GM10266 (cell line): ENCODE measurements at regions not wholly inside any gene's neighbourhood (a gene's known extent, or its start where the extent isn't known, plus 50 kb on each side); places are given as distances from the start of the nearest gene placed in this dataset.

Experiments used
- DNase-seq: peaks from one replicate; pipeline ENCODE4 v3.0.0; 2012; ENCODE audit errors: extremely low spot score
- CTCF ChIP-seq: IDR thresholded peaks from 2 replicates; pipeline ENCODE4 v1.5.1; 2012; ENCODE audit warnings: mild to moderate bottlenecking, low read depth; ENCODE audit not compliant: control insufficient read depth, insufficient read depth; ENCODE audit errors: missing control alignments

GRCh38 chr9:7382304-7382703, 417.3 kb downstream of the DMAC1 start:
- DNase-seq, result no peak
- no peak for TF ChIP-seq CTCF

- no peak for TF ChIP-seq CTCF
- no peak for DNase-seq
Observed at GRCh38 chr9:7377489-7377888, 422.1 kb downstream of the DMAC1 start.

- no peak for TF ChIP-seq CTCF
- DNase-seq, result no peak
Observed at GRCh38 chr9:7376833-7377232, 422.7 kb downstream of the DMAC1 start.

- DNase-seq, result no peak
- no peak for TF ChIP-seq CTCF
Observed at GRCh38 chr9:7376213-7376612, 423.4 kb downstream of the DMAC1 start.

GRCh38 chr9:7375013-7375511, 424.5 kb downstream of the DMAC1 start:
- no peak for TF ChIP-seq CTCF
- no peak for DNase-seq

GRCh38 chr9:7370988-7371387, 428.6 kb downstream of the DMAC1 start:
- no peak for TF ChIP-seq CTCF
- DNase-seq, result no peak

- DNase-seq, result no peak
- no peak for TF ChIP-seq CTCF
Observed at GRCh38 chr9:7370381-7370780, 429.2 kb downstream of the DMAC1 start.
